Nephron progenitor cell (in vitro differentiated cells): ENCODE measurements at regions not wholly inside any gene's neighbourhood (a gene's known extent, or its start where the extent isn't known, plus 50 kb on each side); places are given as distances from the start of the nearest gene placed in this dataset.

Experiments
- DNase-seq: peaks from one replicate; pipeline ENCODE4 v3.0.0; 2021
- H3K27ac Mint-ChIP-seq: 2 replicates; pipeline ENCODE4 v1.8.0; 2021; ENCODE audit warnings: mild to moderate bottlenecking, moderate library complexity, mixed read lengths
- H3K27me3 Mint-ChIP-seq: 2 replicates; pipeline ENCODE4 v1.8.0; 2021; ENCODE audit warnings: mild to moderate bottlenecking, low read depth, mixed read lengths; ENCODE audit not compliant: poor library complexity
- H3K36me3 Mint-ChIP-seq: 2 replicates; pipeline ENCODE4 v1.8.0; 2021; ENCODE audit warnings: low read depth, mixed read lengths
- H3K4me1 Mint-ChIP-seq: 2 replicates; pipeline ENCODE4 v1.8.0; 2021; ENCODE audit warnings: mixed read lengths
- H3K4me3 Mint-ChIP-seq: 2 replicates; pipeline ENCODE4 v1.8.0; 2021; ENCODE audit warnings: mild to moderate bottlenecking, moderate library complexity, mixed read lengths
- H3K9me3 Mint-ChIP-seq: 2 replicates; pipeline ENCODE4 v1.8.0; 2021; ENCODE audit warnings: mild to moderate bottlenecking, moderate library complexity, mixed read lengths
- TF ChIP-seq, protein P1 (sequence below): fragments of 200-600 bp; sonication (generic); IDR thresholded peaks from 2 replicates; pipeline ENCODE4 v1.5.0; 2021; ENCODE audit warnings: antibody characterized with exemption

DNA sequence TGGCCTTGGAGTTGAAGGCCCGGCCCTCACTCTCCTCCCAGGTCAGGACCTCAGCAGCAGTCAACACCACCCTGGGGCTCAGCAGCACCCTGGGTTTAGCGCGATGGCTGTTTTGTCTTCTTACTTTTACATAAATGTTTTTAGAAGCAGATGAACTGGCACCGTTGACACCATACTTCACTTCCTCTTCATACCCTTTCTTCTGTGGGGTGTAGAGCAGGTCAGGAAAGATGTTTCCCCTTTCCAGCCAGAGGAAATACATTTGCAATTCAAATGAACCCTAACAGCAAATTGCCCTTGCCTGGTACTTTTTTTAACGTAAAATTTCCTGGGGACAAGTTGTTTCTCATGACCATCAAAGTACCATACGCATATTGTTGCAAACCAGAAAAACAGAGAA, 54.7 kb upstream of the SNX9 start:
- no peak for DNase-seq
- H3K4me1 Mint-ChIP-seq = peaks cover 32% of the 10 kb centered on the region

GRCh38 chr6:157768863-157769551, 54.0 kb upstream of the SNX9 start:
- DNase-seq = no peak
- H3K27me3 Mint-ChIP-seq = peaks cover 7% of the 10 kb centered on the region
- peaks cover 25% of the 10 kb centered on the region for H3K9me3 Mint-ChIP-seq
- peaks cover 7% of the 10 kb centered on the region for H3K36me3 Mint-ChIP-seq
- TF ChIP-seq, protein P1, sequence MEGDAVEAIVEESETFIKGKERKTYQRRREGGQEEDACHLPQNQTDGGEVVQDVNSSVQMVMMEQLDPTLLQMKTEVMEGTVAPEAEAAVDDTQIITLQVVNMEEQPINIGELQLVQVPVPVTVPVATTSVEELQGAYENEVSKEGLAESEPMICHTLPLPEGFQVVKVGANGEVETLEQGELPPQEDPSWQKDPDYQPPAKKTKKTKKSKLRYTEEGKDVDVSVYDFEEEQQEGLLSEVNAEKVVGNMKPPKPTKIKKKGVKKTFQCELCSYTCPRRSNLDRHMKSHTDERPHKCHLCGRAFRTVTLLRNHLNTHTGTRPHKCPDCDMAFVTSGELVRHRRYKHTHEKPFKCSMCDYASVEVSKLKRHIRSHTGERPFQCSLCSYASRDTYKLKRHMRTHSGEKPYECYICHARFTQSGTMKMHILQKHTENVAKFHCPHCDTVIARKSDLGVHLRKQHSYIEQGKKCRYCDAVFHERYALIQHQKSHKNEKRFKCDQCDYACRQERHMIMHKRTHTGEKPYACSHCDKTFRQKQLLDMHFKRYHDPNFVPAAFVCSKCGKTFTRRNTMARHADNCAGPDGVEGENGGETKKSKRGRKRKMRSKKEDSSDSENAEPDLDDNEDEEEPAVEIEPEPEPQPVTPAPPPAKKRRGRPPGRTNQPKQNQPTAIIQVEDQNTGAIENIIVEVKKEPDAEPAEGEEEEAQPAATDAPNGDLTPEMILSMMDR = no peak
- H3K4me3 Mint-ChIP-seq = no peak overlapping the region
- no peak overlapping the region for H3K27ac Mint-ChIP-seq
- H3K4me1 Mint-ChIP-seq = peaks cover 34% of the 10 kb centered on the region

More for the DNA sequence above, 54.7 kb upstream of the SNX9 start:
- Mint-ChIP-seq H3K9me3 (peaks cover 18% of the 10 kb centered on the region), H3K27me3 (peaks cover 4% of the 10 kb centered on the region), H3K36me3 (peaks cover under 1% of the 10 kb centered on the region), H3K27ac (no peak overlapping the region), H3K4me3 (no peak overlapping the region)
- TF ChIP-seq, protein P1 = no peak

DNA sequence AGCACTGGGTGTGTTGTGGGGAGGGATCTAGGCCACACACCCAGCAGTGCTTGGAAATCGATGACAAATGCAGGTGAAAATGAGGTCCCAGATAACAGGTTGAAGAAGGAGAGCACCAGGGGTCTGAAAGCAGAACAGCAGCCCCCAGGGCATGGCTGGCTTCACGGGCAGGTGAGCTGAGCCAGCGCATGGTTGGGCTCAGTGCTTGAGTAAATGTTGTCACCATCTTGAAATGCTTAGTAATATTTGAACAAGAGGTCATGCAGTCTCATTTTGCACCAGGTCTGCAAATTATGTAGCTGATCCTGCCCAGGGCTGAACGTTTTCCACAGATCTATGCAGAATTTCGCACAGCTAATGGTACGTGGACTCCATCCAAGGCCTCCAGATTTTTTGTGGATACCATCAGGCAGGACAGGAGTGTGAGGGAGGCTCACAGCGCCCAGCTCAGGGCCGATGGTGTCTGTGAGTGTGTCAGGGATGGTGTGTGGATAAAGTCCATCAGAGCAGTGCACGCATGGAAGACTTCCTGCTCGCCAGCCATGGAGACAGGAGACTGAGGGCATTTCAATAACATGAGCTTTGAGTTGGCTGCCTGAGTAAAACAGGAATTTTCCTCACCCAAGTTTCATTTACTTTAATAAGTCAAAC, 53.1 kb upstream of the SNX9 start:
- Mint-ChIP-seq H3K4me3 (no peak overlapping the region), H3K4me1 (peaks cover 33% of the 10 kb centered on the region), H3K27ac (peak overlapping the region; percentile 57), H3K9me3 (peaks cover 33% of the 10 kb centered on the region), H3K27me3 (peaks cover 8% of the 10 kb centered on the region), H3K36me3 (peaks cover 7% of the 10 kb centered on the region)
- DNase-seq = no peak
- TF ChIP-seq, protein P1 = no peak

GRCh38 chr6:157770946-157771345, 52.1 kb upstream of the SNX9 start:
- TF ChIP-seq, protein P1 = no peak
- no peak for DNase-seq
- H3K36me3 Mint-ChIP-seq = peaks cover 7% of the 10 kb centered on the region
- no peak overlapping the region for H3K27ac Mint-ChIP-seq
- peaks cover 31% of the 10 kb centered on the region for H3K4me1 Mint-ChIP-seq
- H3K9me3 Mint-ChIP-seq = peaks cover 37% of the 10 kb centered on the region
- H3K4me3 Mint-ChIP-seq = no peak overlapping the region
- peaks cover 10% of the 10 kb centered on the region for H3K27me3 Mint-ChIP-seq

- no peak for DNase-seq
- Mint-ChIP-seq H3K36me3 (peaks cover 7% of the 10 kb centered on the region), H3K27me3 (peaks cover 17% of the 10 kb centered on the region), H3K4me1 (peaks cover 31% of the 10 kb centered on the region), H3K27ac (no peak overlapping the region), H3K4me3 (no peak overlapping the region), H3K9me3 (peaks cover 37% of the 10 kb centered on the region)
- TF ChIP-seq, protein P1 = no peak
These were observed 50.2 kb upstream of the SNX9 start for GRCh38 chr6:157772820-157773219.
